ENCODE measurements at regions not wholly inside any gene's neighbourhood (a gene's known extent, or its start where the extent isn't known, plus 50 kb on each side); places are given as distances from the start of the nearest gene placed in this dataset.

DNA sequence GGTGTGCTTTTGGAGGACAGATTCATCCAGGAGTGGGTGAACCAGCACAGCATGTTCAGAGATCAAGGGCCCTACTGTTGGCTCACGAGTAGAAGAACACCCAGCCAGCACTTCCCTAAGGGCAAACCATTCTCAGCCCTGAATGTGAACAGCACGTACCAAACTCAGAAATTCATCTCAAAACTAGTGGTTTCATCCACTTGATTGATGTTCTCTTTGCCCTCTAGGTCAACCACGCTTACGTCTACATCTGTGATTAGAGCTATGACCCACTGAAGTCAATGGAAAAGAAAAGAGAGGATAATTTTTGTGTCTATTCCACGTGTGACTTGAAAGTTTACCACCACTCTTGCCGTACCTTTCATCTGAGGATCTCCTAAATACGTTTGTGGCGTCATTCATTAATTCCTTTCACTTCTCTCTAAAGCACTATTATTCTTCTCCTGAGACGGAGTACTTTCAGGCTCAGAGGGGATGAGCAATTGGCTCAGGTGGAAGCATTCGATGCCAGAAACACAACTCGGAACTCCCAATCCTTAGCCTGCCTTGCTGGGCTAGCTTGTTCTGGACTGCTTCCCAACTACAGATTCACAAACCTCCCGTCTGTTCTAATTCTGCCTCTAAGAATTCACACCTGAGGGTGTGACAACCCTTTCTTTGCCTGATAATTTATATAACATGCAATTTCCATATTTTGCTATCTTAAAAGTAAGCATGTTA is 57.3 kb upstream of the HIVEP3 start:
- Histone ChIP-seq H3K79me1 (ENCODE audit: insufficient read depth, low read depth, low read length, poor library complexity, severe bottlenecking) (no peaks in the 10 kb centered on the region), H3K4me2 (ENCODE audit: insufficient read depth, insufficient read length, low read length) (no peak overlapping the region), H3K79me2 (ENCODE audit: insufficient read depth, low read length) (no peaks in the 10 kb centered on the region), H4K5ac (ENCODE audit: insufficient read length, low read depth, low read length) (no peak overlapping the region), H3T11ph (ENCODE audit: low read length) (no peak overlapping the region), H4K91ac (ENCODE audit: insufficient read length, low read depth, low read length) (no peak overlapping the region), H3K56ac (ENCODE audit: insufficient read length, low read depth, low read length) (no peak overlapping the region), H3K14ac (ENCODE audit: insufficient read depth, low read length) (no peak overlapping the region), H2BK12ac (ENCODE audit: insufficient read length, low read depth, low read length) (no peak overlapping the region), H2BK120ac (ENCODE audit: low read depth, low read length, poor library complexity, severe bottlenecking) (no peak overlapping the region), H3K4me1 (ENCODE audit: insufficient read depth, low read length) (peaks cover 3% of the 10 kb centered on the region; the same call in 1 of the 2 replicates), H3K27ac (ENCODE audit: insufficient read length, low read depth, low read length) (no peak overlapping the region), H2AFZ (ENCODE audit: low read length) (no peak overlapping the region), H3K23me2 (ENCODE audit: insufficient read length, low read depth, low read length, poor library complexity, severe bottlenecking) (no peaks in the 10 kb centered on the region), H3K18ac (ENCODE audit: insufficient read length, low read depth, low read length) (no peak overlapping the region), H3K9ac (ENCODE audit: extremely low read depth, insufficient read length, low read length) (no peak overlapping the region), H3K27me3 (ENCODE audit: insufficient read depth, low read length) (no peaks in the 10 kb centered on the region), H4K20me1 (ENCODE audit: control insufficient read depth, insufficient read depth, insufficient read length) (no peaks in the 10 kb centered on the region), H4K8ac (replicated peaks; ENCODE audit: insufficient read length, low read depth, low read length) (no peak overlapping the region), H3K9me3 (ENCODE audit: control insufficient read depth, low read depth, low read length) (no peaks in the 10 kb centered on the region), H3K4ac (ENCODE audit: low read depth, low read length) (no peak overlapping the region), H2BK15ac (ENCODE audit: low read depth, low read length) (no peak overlapping the region), H3K23ac (ENCODE audit: insufficient read length, low read depth, low read length) (no peak overlapping the region), H2AK5ac (ENCODE audit: insufficient read length, low read length) (no peak overlapping the region), H2BK5ac (ENCODE audit: insufficient read length, low read length) (no peak overlapping the region), H2BK20ac (ENCODE audit: low read depth, low read length, poor library complexity, severe bottlenecking) (no peak overlapping the region)
- no peak for DNase-seq
- Mint-ChIP-seq H3K27me3 (ENCODE audit: low read depth) (no peaks in the 10 kb centered on the region; the same call in 1 of the 2 replicates), H3K27ac (no peak overlapping the region), H3K4me3 (no peak overlapping the region), H3K36me3 (ENCODE audit: insufficient read depth in 1 of 3, low read depth in 3 of 3) (no peaks in the 10 kb centered on the region), H3K4me1 (peaks cover 6 to 7% of the 10 kb centered on the region in 2 experiments), H3K9me3 (no peaks in the 10 kb centered on the region)
- WGBS (ENCODE audit: extremely low coverage, insufficient read length, low lambda C conversion rate) = no CpG with 5 or more reads among the region's 12 CpGs
- TF ChIP-seq CTCF (conservative IDR thresholded peaks at IDR 0.05) = no peak

Data from H9 (cell line).